ENCODE measurements at regions not wholly inside any gene's neighbourhood (a gene's known extent, or its start where the extent isn't known, plus 50 kb on each side); places are given as distances from the start of the nearest gene placed in this dataset.

DNA sequence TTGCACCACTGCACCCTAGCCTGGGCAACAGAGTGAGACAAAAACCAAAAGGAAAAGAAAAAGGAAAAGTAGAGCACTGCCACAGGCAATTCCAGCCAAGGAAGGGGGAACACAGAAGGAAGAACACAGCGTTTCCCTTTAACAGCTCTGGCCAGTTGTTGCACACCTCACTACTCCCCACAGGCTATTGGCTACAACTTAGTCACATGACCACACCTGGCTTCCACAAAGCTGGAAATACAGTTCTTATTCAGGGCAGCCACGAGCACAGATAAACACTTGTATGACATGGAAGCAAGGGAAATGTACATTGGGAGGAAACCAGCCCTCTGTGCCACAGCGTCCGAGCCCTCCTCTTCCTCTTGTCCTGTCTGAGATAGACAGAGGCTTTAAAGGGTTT is 249.0 kb upstream of the JARID2 start:
- no peak for DNase-seq
- in situ Hi-C loops (cut with MboI), result no loop called here
- Histone ChIP-seq H3K4me1 (ENCODE audit: insufficient read depth) (no peaks in the 10 kb centered on the region), H3K4me2 (ENCODE audit: unreplicated experiment) (no peak overlapping the region), H4K20me1 (ENCODE audit: insufficient read depth) (no peaks in the 10 kb centered on the region), H2AFZ (no peak overlapping the region), H3K36me3 (ENCODE audit: low read depth) (no peaks in the 10 kb centered on the region), H3K9ac (no peak overlapping the region), H3K27me3 (replicated peaks; ENCODE audit: insufficient read depth) (no peaks in the 10 kb centered on the region), H3K27ac (no peak overlapping the region), H3K79me2 (ENCODE audit: insufficient read depth) (no peaks in the 10 kb centered on the region), H3K4me3 (no peak overlapping the region), H3K9me2 (ENCODE audit: insufficient read depth) (no peaks in the 10 kb centered on the region), H3K9me3 (ENCODE audit: low read depth) (no peaks in the 10 kb centered on the region), H3F3A (ENCODE audit: insufficient read depth) (no peaks in the 10 kb centered on the region)
- 63 to 68% methylated on average over 4 of the region's 4 CpGs for WGBS, 2 experiments (ENCODE audit: low coverage in 1 of 2, low lambda C conversion rate in 2 of 2, missing lambda C conversion rate in 2 of 2)
- TF ChIP-seq EZH2phosphoT487 (IDR thresholded peaks at IDR 0.05; ENCODE audit: insufficient read depth, low read depth) (no peak), EZH2 (IDR thresholded peaks at IDR 0.05; ENCODE audit: insufficient read depth, poor library complexity, severe bottlenecking) (no peak)

DNA sequence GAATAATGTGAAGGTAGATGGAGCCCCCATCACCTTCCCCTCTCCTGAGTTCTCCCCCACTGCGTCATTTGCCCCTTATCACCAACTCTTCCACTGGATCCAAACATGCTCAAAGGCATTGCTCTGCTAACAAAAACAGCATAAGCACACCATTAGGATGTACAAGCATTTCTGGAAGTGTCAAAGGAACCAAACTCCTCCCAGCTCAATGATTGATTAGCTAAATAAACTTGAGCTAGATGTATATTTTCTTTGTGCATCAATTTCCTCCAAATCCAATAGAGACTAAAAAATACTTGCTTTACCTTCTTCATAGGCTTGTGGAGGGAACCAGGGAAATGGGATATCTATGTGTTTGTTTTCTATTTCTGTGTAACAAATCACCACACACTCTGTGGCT is 248.4 kb upstream of the JARID2 start:
- Histone ChIP-seq H2AFZ (no peak overlapping the region), H3F3A (ENCODE audit: insufficient read depth) (no peaks in the 10 kb centered on the region), H3K9me3 (ENCODE audit: low read depth) (no peaks in the 10 kb centered on the region), H3K4me1 (ENCODE audit: insufficient read depth) (no peaks in the 10 kb centered on the region), H3K9ac (no peak overlapping the region), H3K9me2 (ENCODE audit: insufficient read depth) (no peaks in the 10 kb centered on the region), H3K27me3 (replicated peaks; ENCODE audit: insufficient read depth) (no peaks in the 10 kb centered on the region), H3K79me2 (ENCODE audit: insufficient read depth) (no peaks in the 10 kb centered on the region), H4K20me1 (ENCODE audit: insufficient read depth) (no peaks in the 10 kb centered on the region), H3K27ac (no peak overlapping the region), H3K4me3 (no peak overlapping the region), H3K36me3 (ENCODE audit: low read depth) (no peaks in the 10 kb centered on the region), H3K4me2 (ENCODE audit: unreplicated experiment) (no peak overlapping the region)
- 31 to 32% methylated on average over 1 of the region's 1 CpG for WGBS, 2 experiments (ENCODE audit: low coverage in 1 of 2, low lambda C conversion rate in 2 of 2, missing lambda C conversion rate in 2 of 2)
- no peak for TF ChIP-seq EZH2 (IDR thresholded peaks at IDR 0.05; ENCODE audit: insufficient read depth, poor library complexity, severe bottlenecking)
- no peak for TF ChIP-seq EZH2phosphoT487 (IDR thresholded peaks at IDR 0.05; ENCODE audit: insufficient read depth, low read depth)
- no peak for DNase-seq
- in situ Hi-C loops (cut with MboI), result no loop called here

DNA sequence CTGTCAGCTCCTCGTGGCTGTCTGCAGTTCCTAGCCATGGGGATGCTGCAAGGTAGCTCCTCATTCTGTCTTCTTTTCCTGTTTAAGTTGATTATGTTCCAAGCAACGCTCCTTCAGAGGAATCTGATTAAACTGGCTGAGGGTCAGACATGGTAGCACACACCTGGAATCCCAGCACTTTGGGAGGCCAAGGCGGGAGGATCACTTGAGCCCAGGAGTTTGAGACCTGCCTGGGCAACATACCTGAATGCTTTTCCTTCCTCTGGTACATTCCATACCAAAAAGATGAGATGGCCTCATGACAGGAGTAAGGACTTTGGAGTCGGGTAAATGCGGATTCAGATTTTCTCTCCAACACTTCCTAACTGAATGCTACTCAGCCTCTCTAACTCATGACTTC is 246.8 kb upstream of the JARID2 start:
- Histone ChIP-seq H3K4me3 (no peak overlapping the region), H2AFZ (no peak overlapping the region), H3K9ac (no peak overlapping the region), H3K79me2 (ENCODE audit: insufficient read depth) (no peaks in the 10 kb centered on the region), H3F3A (ENCODE audit: insufficient read depth) (no peaks in the 10 kb centered on the region), H3K27me3 (replicated peaks; ENCODE audit: insufficient read depth) (no peaks in the 10 kb centered on the region), H3K4me1 (ENCODE audit: insufficient read depth) (no peaks in the 10 kb centered on the region), H4K20me1 (ENCODE audit: insufficient read depth) (no peaks in the 10 kb centered on the region), H3K9me2 (ENCODE audit: insufficient read depth) (no peaks in the 10 kb centered on the region), H3K27ac (no peak overlapping the region), H3K36me3 (ENCODE audit: low read depth) (no peaks in the 10 kb centered on the region), H3K4me2 (ENCODE audit: unreplicated experiment) (no peak overlapping the region), H3K9me3 (ENCODE audit: low read depth) (no peaks in the 10 kb centered on the region)
- WGBS, 2 experiments (ENCODE audit: low coverage in 1 of 2, low lambda C conversion rate in 2 of 2, missing lambda C conversion rate in 2 of 2), result 87 to 89% methylated on average over 5 of the region's 5 CpGs
- in situ Hi-C loops (cut with MboI), result no loop called here
- TF ChIP-seq EZH2phosphoT487 (IDR thresholded peaks at IDR 0.05; ENCODE audit: insufficient read depth, low read depth), result no peak
- no peak for TF ChIP-seq EZH2 (IDR thresholded peaks at IDR 0.05; ENCODE audit: insufficient read depth, poor library complexity, severe bottlenecking)
- DNase-seq, result no peak

DNA sequence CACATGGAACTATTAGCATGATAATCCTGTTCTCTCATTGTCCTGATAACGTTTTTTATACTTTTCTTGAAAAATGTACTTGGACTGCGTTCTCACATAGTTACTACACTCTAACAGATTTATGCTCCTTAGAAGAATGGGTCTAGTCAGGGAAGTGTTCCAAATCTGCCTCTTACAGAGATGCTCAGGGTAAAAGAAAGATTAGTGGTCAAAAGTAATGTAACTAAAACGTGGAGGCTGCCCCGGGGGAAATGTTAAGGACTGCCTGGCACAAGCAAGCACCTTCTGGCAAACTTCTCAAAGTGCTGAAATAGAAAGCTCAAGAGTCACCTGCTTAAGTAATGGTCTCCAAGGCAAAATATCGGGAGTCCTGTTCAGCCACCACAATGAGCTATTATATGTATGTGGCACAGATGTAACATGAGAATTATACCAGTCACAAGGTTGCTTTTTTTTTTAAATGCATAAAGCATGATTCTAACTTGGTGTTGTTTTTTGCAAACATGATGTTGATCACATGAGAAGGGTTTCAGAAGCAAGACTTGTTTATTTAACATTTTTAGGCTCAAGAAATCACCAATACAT is 244.5 kb upstream of the JARID2 start:
- WGBS, 2 experiments (ENCODE audit: low coverage in 1 of 2, low lambda C conversion rate in 2 of 2, missing lambda C conversion rate in 2 of 2), result 88 to 92% methylated on average over 5 of the region's 5 CpGs
- H3K9me3 ChIP-seq (ENCODE audit: low read depth), result no peaks in the 10 kb centered on the region
- in situ Hi-C loops (cut with MboI), result no loop called here
- TF ChIP-seq EZH2phosphoT487 (IDR thresholded peaks at IDR 0.05; ENCODE audit: insufficient read depth, low read depth) (no peak), EZH2 (IDR thresholded peaks at IDR 0.05; ENCODE audit: insufficient read depth, poor library complexity, severe bottlenecking) (no peak)
- H3K27ac ChIP-seq, result no peak overlapping the region
- no peaks in the 10 kb centered on the region for H3K4me1 ChIP-seq (ENCODE audit: insufficient read depth)
- H3K4me3 ChIP-seq, result no peak overlapping the region
- no peak overlapping the region for H3K9ac ChIP-seq
- no peaks in the 10 kb centered on the region for H3F3A ChIP-seq (ENCODE audit: insufficient read depth)
- no peaks in the 10 kb centered on the region for H3K79me2 ChIP-seq (ENCODE audit: insufficient read depth)
- DNase-seq, result no peak
- H4K20me1 ChIP-seq (ENCODE audit: insufficient read depth), result no peaks in the 10 kb centered on the region
- H3K4me2 ChIP-seq (ENCODE audit: unreplicated experiment), result no peak overlapping the region
- H3K27me3 ChIP-seq (replicated peaks; ENCODE audit: insufficient read depth), result no peaks in the 10 kb centered on the region
- H3K9me2 ChIP-seq (ENCODE audit: insufficient read depth), result no peaks in the 10 kb centered on the region
- H2AFZ ChIP-seq, result no peak overlapping the region
- H3K36me3 ChIP-seq (ENCODE audit: low read depth), result no peaks in the 10 kb centered on the region

DNA sequence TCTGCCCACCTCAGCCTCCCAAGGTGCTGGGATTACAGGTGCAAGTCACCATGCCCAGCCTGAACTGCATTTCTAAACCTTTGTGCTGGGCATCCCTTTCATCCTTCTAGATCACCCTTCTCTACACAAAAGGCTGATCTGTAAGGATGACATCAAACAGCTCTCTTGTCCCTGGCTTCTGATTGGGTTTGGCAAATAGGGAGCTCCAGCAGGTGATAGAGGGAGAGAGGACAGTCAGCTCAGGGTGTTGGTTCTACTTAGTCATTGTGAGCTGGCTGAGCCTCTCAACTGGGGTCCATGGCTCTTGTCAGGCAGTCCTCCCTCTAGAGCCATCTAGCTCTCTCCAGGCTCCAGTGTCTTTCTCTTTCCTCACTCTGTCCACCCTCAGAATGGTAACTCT is 237.6 kb upstream of the JARID2 start:
- no peak for TF ChIP-seq EZH2phosphoT487 (IDR thresholded peaks at IDR 0.05; ENCODE audit: insufficient read depth, low read depth)
- TF ChIP-seq EZH2 (IDR thresholded peaks at IDR 0.05; ENCODE audit: insufficient read depth, poor library complexity, severe bottlenecking), result no peak
- Histone ChIP-seq H3K9me2 (ENCODE audit: insufficient read depth) (no peaks in the 10 kb centered on the region), H3K27me3 (replicated peaks; ENCODE audit: insufficient read depth) (no peaks in the 10 kb centered on the region), H3K79me2 (ENCODE audit: insufficient read depth) (no peaks in the 10 kb centered on the region), H3K9me3 (ENCODE audit: low read depth) (no peaks in the 10 kb centered on the region), H3K4me1 (ENCODE audit: insufficient read depth) (no peaks in the 10 kb centered on the region), H4K20me1 (ENCODE audit: insufficient read depth) (no peaks in the 10 kb centered on the region), H3K9ac (no peak overlapping the region), H3K4me3 (no peak overlapping the region), H2AFZ (no peak overlapping the region), H3K27ac (no peak overlapping the region), H3F3A (ENCODE audit: insufficient read depth) (no peaks in the 10 kb centered on the region), H3K4me2 (ENCODE audit: unreplicated experiment) (no peak overlapping the region), H3K36me3 (ENCODE audit: low read depth) (no peaks in the 10 kb centered on the region)
- DNase-seq, result no peak
- in situ Hi-C loops (cut with MboI), result no loop called here

Measured in GM23248 (cell line).